ENCODE measurements at regions not wholly inside any gene's neighbourhood (a gene's known extent, or its start where the extent isn't known, plus 50 kb on each side); places are given as distances from the start of the nearest gene placed in this dataset.

GRCh38 chr17:77779711-77780539 lies 178.6 kb upstream of the TNRC6C start:
- DNase-seq (no peak), ATAC-seq (no peak)
- Mint-ChIP-seq H3K4me1 (peaks cover 7 to 14% (median 10%) of the 10 kb centered on the region in 7 donors), H3K27me3 (peaks cover 0 to 4% (median 0%) of the 10 kb centered on the region in 5 donors), H3K27ac (no peak overlapping the region), H3K4me3 (no peak overlapping the region), H3K36me3 (no peaks in the 10 kb centered on the region), H3K9me3 (peaks cover 0 to 1% (median 0%) of the 10 kb centered on the region in 11 donors)
- Histone ChIP-seq H3K4me3 (ENCODE audit: low read length) (no peak overlapping the region), H3K36me3 (ENCODE audit: control insufficient read depth in 2 of 3, insufficient read depth in 3 of 3, low read length in 3 of 3) (no peaks in the 10 kb centered on the region), H3K27ac (ENCODE audit: low read depth, low read length) (no peak overlapping the region), H3K27me3 (ENCODE audit: control insufficient read depth in 2 of 2, insufficient read depth in 2 of 2, low read length in 2 of 2) (no peaks in the 10 kb centered on the region), H3K4me1 (ENCODE audit: control insufficient read depth in 2 of 2, insufficient read depth in 2 of 2, low read length in 2 of 2) (peaks cover 13 to 22% of the 10 kb centered on the region in 2 donors), H3K9me3 (ENCODE audit: control insufficient read depth in 2 of 3, low read length in 3 of 3) (no peaks in the 10 kb centered on the region)
- POLR2A ChIA-PET = no interaction called here
- CTCF ChIA-PET = no interaction called here
- intact Hi-C loops (cut with micrococcal nuclease) = loop anchor here (5.0 kb wide), 2 partner anchors 62 to 238 kb away; no protein-coding TSS in a partner anchor

GRCh38 chr17:77781536-77781935 lies 177.0 kb upstream of the TNRC6C start:
- intact Hi-C loops (cut with micrococcal nuclease) = loop anchor here (5.0 kb wide), 2 partner anchors 61 to 239 kb away; no protein-coding TSS in a partner anchor

GRCh38 chr17:77782201-77782600 lies 176.3 kb upstream of the TNRC6C start:
- Mint-ChIP-seq H3K36me3 (no peaks in the 10 kb centered on the region), H3K9me3 (peaks cover 0 to 1% (median 0%) of the 10 kb centered on the region in 11 donors), H3K4me1 (peaks cover 7 to 19% (median 10%) of the 10 kb centered on the region in 7 donors), H3K27me3 (peaks cover 0 to 10% (median 0%) of the 10 kb centered on the region in 5 donors), H3K27ac (peak overlapping the region in 2 of 9 donors; percentile 25 to 62), H3K4me3 (no peak overlapping the region)
- Histone ChIP-seq H3K4me3 (ENCODE audit: low read length) (no peak overlapping the region), H3K27me3 (ENCODE audit: control insufficient read depth in 2 of 2, insufficient read depth in 2 of 2, low read length in 2 of 2) (no peaks in the 10 kb centered on the region), H3K9me3 (ENCODE audit: control insufficient read depth in 2 of 3, low read length in 3 of 3) (no peaks in the 10 kb centered on the region), H3K36me3 (ENCODE audit: control insufficient read depth in 2 of 3, insufficient read depth in 3 of 3, low read length in 3 of 3) (no peaks in the 10 kb centered on the region), H3K4me1 (ENCODE audit: control insufficient read depth in 2 of 2, insufficient read depth in 2 of 2, low read length in 2 of 2) (peaks cover 13 to 30% of the 10 kb centered on the region in 2 donors), H3K27ac (ENCODE audit: low read depth, low read length) (no peak overlapping the region)
- CTCF ChIA-PET = no interaction called here
- intact Hi-C loops (cut with micrococcal nuclease) = loop anchor here (5.0 kb wide), 2 partner anchors 60 to 240 kb away; no protein-coding TSS in a partner anchor
- POLR2A ChIA-PET = interaction anchor here (0.6 kb wide), 1 partner anchor 271 kb away, joined by 3 read pairs; no protein-coding TSS in a partner anchor
- ATAC-seq = no peak
- no peak for DNase-seq

More at GRCh38 chr17:77781536-77781935, 177.0 kb upstream of the TNRC6C start:
- Mint-ChIP-seq H3K9me3 (peaks cover 0 to 1% (median 0%) of the 10 kb centered on the region in 11 donors), H3K4me3 (no peak overlapping the region), H3K36me3 (no peaks in the 10 kb centered on the region), H3K27me3 (peaks cover 0 to 10% (median 0%) of the 10 kb centered on the region in 5 donors), H3K27ac (no peak overlapping the region), H3K4me1 (peaks cover 7 to 19% (median 10%) of the 10 kb centered on the region in 7 donors)
- DNase-seq (no peak), ATAC-seq (no peak)
- Histone ChIP-seq H3K4me1 (ENCODE audit: control insufficient read depth in 2 of 2, insufficient read depth in 2 of 2, low read length in 2 of 2) (peaks cover 13 to 30% of the 10 kb centered on the region in 2 donors), H3K9me3 (ENCODE audit: control insufficient read depth in 2 of 3, low read length in 3 of 3) (no peaks in the 10 kb centered on the region), H3K4me3 (ENCODE audit: low read length) (no peak overlapping the region), H3K27me3 (ENCODE audit: control insufficient read depth in 2 of 2, insufficient read depth in 2 of 2, low read length in 2 of 2) (no peaks in the 10 kb centered on the region), H3K36me3 (ENCODE audit: control insufficient read depth in 2 of 3, insufficient read depth in 3 of 3, low read length in 3 of 3) (no peaks in the 10 kb centered on the region), H3K27ac (ENCODE audit: low read depth, low read length) (no peak overlapping the region)
- POLR2A ChIA-PET = interaction anchor here (0.6 kb wide), 1 partner anchor 272 kb away, joined by 3 read pairs; no protein-coding TSS in a partner anchor
- CTCF ChIA-PET = no interaction called here

GRCh38 chr17:77782611-77783010 lies 175.9 kb upstream of the TNRC6C start:
- intact Hi-C loops (cut with micrococcal nuclease) = loop anchor here (5.0 kb wide), 2 partner anchors 60 to 240 kb away; no protein-coding TSS in a partner anchor
- no peak for DNase-seq
- Mint-ChIP-seq H3K4me3 (no peak overlapping the region), H3K4me1 (peaks cover 7 to 19% (median 10%) of the 10 kb centered on the region in 7 donors), H3K27me3 (peaks cover 0 to 13% (median 0%) of the 10 kb centered on the region in 5 donors), H3K36me3 (no peaks in the 10 kb centered on the region), H3K9me3 (peaks cover 0 to 1% (median 0%) of the 10 kb centered on the region in 11 donors), H3K27ac (peak overlapping the region in 1 of 9 donors; percentile 29)
- no peaks in the 10 kb centered on the region for H3K36me3 ChIP-seq (ENCODE audit: control insufficient read depth in 2 of 3, insufficient read depth in 3 of 3, low read length in 3 of 3)
- H3K9me3 ChIP-seq (ENCODE audit: control insufficient read depth in 2 of 3, low read length in 3 of 3) = no peaks in the 10 kb centered on the region
- POLR2A ChIA-PET = no interaction called here
- CTCF ChIA-PET = no interaction called here
- H3K4me3 ChIP-seq (ENCODE audit: low read length) = no peak overlapping the region
- peaks cover 13 to 30% of the 10 kb centered on the region in 2 donors for H3K4me1 ChIP-seq (ENCODE audit: control insufficient read depth in 2 of 2, insufficient read depth in 2 of 2, low read length in 2 of 2)
- no peak for ATAC-seq
- no peak overlapping the region for H3K27ac ChIP-seq (ENCODE audit: low read depth, low read length)
- H3K27me3 ChIP-seq (ENCODE audit: control insufficient read depth in 2 of 2, insufficient read depth in 2 of 2, low read length in 2 of 2) = no peaks in the 10 kb centered on the region

- H3K4me3 Mint-ChIP-seq = peak overlapping the region in 9 of 10 donors; percentile 7 to 69 (median 62)
- H3K36me3 Mint-ChIP-seq = no peaks in the 10 kb centered on the region
- DNase-seq (peak; percentile 37 to 73 (median 52)), ATAC-seq (peak; percentile 97)
- H3K9me3 Mint-ChIP-seq = peaks cover 0 to 1% (median 0%) of the 10 kb centered on the region in 11 donors
- H3K27me3 Mint-ChIP-seq = peaks cover 0 to 21% (median 0%) of the 10 kb centered on the region in 5 donors
- POLR2A ChIA-PET = interaction anchor here (0.6 to 1.6 kb wide), 8 partner anchors 102 to 187 kb away, joined by 3 to 22 read pairs (median 4); partner anchors contain the start of gene TNRC6C
- Histone ChIP-seq H3K9me3 (ENCODE audit: control insufficient read depth in 2 of 3, low read length in 3 of 3) (no peaks in the 10 kb centered on the region), H3K36me3 (ENCODE audit: control insufficient read depth in 2 of 3, insufficient read depth in 3 of 3, low read length in 3 of 3) (no peaks in the 10 kb centered on the region), H3K27ac (ENCODE audit: low read depth, low read length) (peak overlapping the region; percentile 66), H3K4me3 (ENCODE audit: low read length) (no peak overlapping the region), H3K4me1 (ENCODE audit: control insufficient read depth in 2 of 2, insufficient read depth in 2 of 2, low read length in 2 of 2) (peaks cover 13 to 30% of the 10 kb centered on the region in 2 donors), H3K27me3 (ENCODE audit: control insufficient read depth in 2 of 2, insufficient read depth in 2 of 2, low read length in 2 of 2) (no peaks in the 10 kb centered on the region)
- intact Hi-C loops (cut with micrococcal nuclease) = loop anchor here (1.0 to 5.0 kb wide), 3 partner anchors 58 to 242 kb away; partner anchors contain the start of gene TNRC6C (in 1 of the 2)
- CTCF ChIA-PET = interaction anchor here (1.1 to 1.8 kb wide), 2 partner anchors 229 to 242 kb away, joined by 3 to 4 read pairs; no protein-coding TSS in a partner anchor
- peaks cover 7 to 19% (median 12%) of the 10 kb centered on the region in 7 donors for H3K4me1 Mint-ChIP-seq
- peak overlapping the region; percentile 87 to 95 (median 90) for H3K27ac Mint-ChIP-seq
Observed at GRCh38 chr17:77783991-77784820, 174.3 kb upstream of the TNRC6C start.

- H3K9me3 ChIP-seq (ENCODE audit: control insufficient read depth in 2 of 3, low read length in 3 of 3) = no peaks in the 10 kb centered on the region
- no peak for ATAC-seq
- Mint-ChIP-seq H3K27ac (peak overlapping the region in 2 of 9 donors; percentile 26 to 93), H3K36me3 (no peaks in the 10 kb centered on the region), H3K27me3 (peaks cover 0 to 22% (median 2%) of the 10 kb centered on the region in 5 donors), H3K4me1 (peaks cover 7 to 19% (median 12%) of the 10 kb centered on the region in 7 donors), H3K4me3 (no peak overlapping the region), H3K9me3 (peaks cover 0 to 1% (median 0%) of the 10 kb centered on the region in 11 donors)
- H3K36me3 ChIP-seq (ENCODE audit: control insufficient read depth in 2 of 3, insufficient read depth in 3 of 3, low read length in 3 of 3) = no peaks in the 10 kb centered on the region
- peaks cover 13 to 30% of the 10 kb centered on the region in 2 donors for H3K4me1 ChIP-seq (ENCODE audit: control insufficient read depth in 2 of 2, insufficient read depth in 2 of 2, low read length in 2 of 2)
- intact Hi-C loops (cut with micrococcal nuclease) = no loop called here
- POLR2A ChIA-PET = no interaction called here
- CTCF ChIA-PET = interaction anchor here (1.8 kb wide), 1 partner anchor 227 kb away, joined by 4 read pairs; no protein-coding TSS in a partner anchor
- H3K4me3 ChIP-seq (ENCODE audit: low read length) = no peak overlapping the region
- no peak overlapping the region for H3K27ac ChIP-seq (ENCODE audit: low read depth, low read length)
- no peaks in the 10 kb centered on the region for H3K27me3 ChIP-seq (ENCODE audit: control insufficient read depth in 2 of 2, insufficient read depth in 2 of 2, low read length in 2 of 2)
- no peak for DNase-seq
Observed at GRCh38 chr17:77785312-77785905, 173.1 kb upstream of the TNRC6C start.
